Esophagus muscularis mucosa (tissue), 4 donors: ENCODE measurements at regions not wholly inside any gene's neighbourhood (a gene's known extent, or its start where the extent isn't known, plus 50 kb on each side); places are given as distances from the start of the nearest gene placed in this dataset.

Experiments
- DNase-seq: peaks from one replicate; pipeline ENCODE4 v3.0.0-alpha.2; 2017; ENCODE audit errors: extremely low spot score
- H3K27ac ChIP-seq, 4 donors: fragments of 200-600 bp; sonication (generic); replicated peaks in 1 of 4; 1 replicate in 3 of 4; 2 replicates in 1 of 4; pipeline ENCODE4 v1.5.1; 2016 to 2019; ENCODE audit warnings: mild to moderate bottlenecking in 1 of 4
- H3K27me3 ChIP-seq, 4 donors: fragments of 200-600 bp; sonication (generic); one replicate each; pipeline versions ENCODE4 v1.5.1 to v1.6.0; 2016 to 2019
- H3K36me3 ChIP-seq, 4 donors: fragments of 200-600 bp; sonication (generic); one replicate each; pipeline ENCODE4 v1.5.1; 2016 to 2019
- H3K4me1 ChIP-seq, 4 donors: fragments of 200-600 bp; sonication (generic); one replicate each; pipeline ENCODE4 v1.5.1; 2016 to 2019
- H3K4me3 ChIP-seq, 4 donors: fragments of 200-600 bp; sonication (generic); 1 replicate in 2 of 4; 2 replicates in 2 of 4; pipeline ENCODE4 v1.5.1; 2016 to 2019; ENCODE audit warnings: mild to moderate bottlenecking in 4 of 4, moderate library complexity in 1 of 4
- H3K9me3 ChIP-seq, 4 donors: fragments of 200-600 bp; sonication (generic); 1 replicate in 3 of 4; 2 replicates in 1 of 4; pipeline ENCODE4 v1.5.1; 2016 to 2019
- CTCF ChIP-seq, 3 experiments: fragments of 200-600 bp in 2 of 3; fragments of 450-650 bp in 1 of 3; sonication (generic) in 2 of 3; IDR thresholded peaks; one replicate each; pipeline ENCODE4 v1.5.1; 2017 to 2019; ENCODE audit warnings: antibody characterized with exemption in 3 of 3, mild to moderate bottlenecking in 2 of 3, moderate library complexity in 1 of 3
- EP300 ChIP-seq: sonication (generic); formaldehyde crosslinking; IDR thresholded peaks from one replicate; pipeline ENCODE4 v1.6.1; 2017; ENCODE audit warnings: antibody characterized with exemption
- POLR2A ChIP-seq: fragments of 450-650 bp; IDR thresholded peaks from one replicate; pipeline ENCODE4 v1.6.1; 2017; ENCODE audit warnings: antibody characterized with exemption, moderate library complexity, mild to moderate bottlenecking, low read depth
- POLR2AphosphoS5 ChIP-seq, 2 donors: sonication (generic); formaldehyde crosslinking; IDR thresholded peaks; one replicate each; pipeline ENCODE4 v1.6.1; 2017; ENCODE audit warnings: antibody characterized with exemption in 2 of 2
- WGBS: methylation state at CpG from one replicate; pipeline ENCODE4 v1.1.5; 2018; 5-methylcytosine and 5-hydroxymethylcytosine counted together
- intact Hi-C: fragments of 100-400 bp; cut with DNase I; formaldehyde crosslinking; loops from one replicate; pipeline ENCODE4 v1.15.1; 2023

- H3K9me3 ChIP-seq: no peaks in the 10 kb centered on the region
- no peak for TF ChIP-seq POLR2AphosphoS5 (IDR thresholded peaks at IDR 0.05)
- TF ChIP-seq POLR2A: no peak
- TF ChIP-seq CTCF (IDR thresholded peaks at IDR 0.05): no peak
- TF ChIP-seq EP300: no peak
- H3K36me3 ChIP-seq: no peaks in the 10 kb centered on the region
- 75% methylated on average over 3 of the region's 3 CpGs for WGBS
- no peaks in the 10 kb centered on the region for H3K27me3 ChIP-seq
- intact Hi-C loops: no loop called here
- no peak overlapping the region for H3K27ac ChIP-seq
- DNase-seq: no peak
- no peak overlapping the region for H3K4me3 ChIP-seq
- no peaks in the 10 kb centered on the region for H3K4me1 ChIP-seq
These were observed 142.9 kb downstream of the NR4A2 start for GRCh38 chr2:156189584-156189983.

GRCh38 chr2:156189143-156189542 is 143.4 kb downstream of the NR4A2 start:
- Histone ChIP-seq H3K9me3 (no peaks in the 10 kb centered on the region), H3K4me3 (no peak overlapping the region), H3K4me1 (no peaks in the 10 kb centered on the region), H3K36me3 (no peaks in the 10 kb centered on the region), H3K27ac (no peak overlapping the region), H3K27me3 (no peaks in the 10 kb centered on the region)
- DNase-seq: no peak
- 75% methylated on average over 6 of the region's 6 CpGs for WGBS
- intact Hi-C loops: no loop called here
- TF ChIP-seq POLR2A (no peak), POLR2AphosphoS5 (IDR thresholded peaks at IDR 0.05) (no peak), CTCF (IDR thresholded peaks at IDR 0.05) (no peak), EP300 (no peak)

- intact Hi-C loops: no loop called here
These were observed 150.4 kb downstream of the NR4A2 start for GRCh38 chr2:156182132-156182531.

GRCh38 chr2:156181208-156181607 is 151.3 kb downstream of the NR4A2 start:
- DNase-seq: no peak
- 53% methylated on average over 1 of the region's 1 CpG for WGBS
- H3K9me3 ChIP-seq: no peaks in the 10 kb centered on the region
- intact Hi-C loops: no loop called here
- no peak for TF ChIP-seq POLR2AphosphoS5 (IDR thresholded peaks at IDR 0.05)
- TF ChIP-seq POLR2A: no peak
- TF ChIP-seq CTCF (IDR thresholded peaks at IDR 0.05): no peak
- no peak for TF ChIP-seq EP300
- no peak overlapping the region for H3K4me3 ChIP-seq
- H3K4me1 ChIP-seq: no peaks in the 10 kb centered on the region
- no peaks in the 10 kb centered on the region for H3K36me3 ChIP-seq
- no peaks in the 10 kb centered on the region for H3K27me3 ChIP-seq
- H3K27ac ChIP-seq: no peak overlapping the region

More at GRCh38 chr2:156182132-156182531, 150.4 kb downstream of the NR4A2 start:
- DNase-seq: no peak
- no peak for TF ChIP-seq CTCF (IDR thresholded peaks at IDR 0.05)
- TF ChIP-seq EP300: no peak
- TF ChIP-seq POLR2AphosphoS5 (IDR thresholded peaks at IDR 0.05): no peak
- TF ChIP-seq POLR2A: no peak
- Histone ChIP-seq H3K4me3 (no peak overlapping the region), H3K9me3 (no peaks in the 10 kb centered on the region), H3K27me3 (no peaks in the 10 kb centered on the region), H3K36me3 (no peaks in the 10 kb centered on the region), H3K27ac (no peak overlapping the region), H3K4me1 (no peaks in the 10 kb centered on the region)
- 62% methylated on average over 2 of the region's 2 CpGs for WGBS

GRCh38 chr2:156177654-156178053 is 154.9 kb downstream of the NR4A2 start:
- no peaks in the 10 kb centered on the region for H3K27me3 ChIP-seq
- no peak for DNase-seq
- intact Hi-C loops: no loop called here
- no peak overlapping the region for H3K27ac ChIP-seq
- TF ChIP-seq EP300 (no peak), POLR2AphosphoS5 (IDR thresholded peaks at IDR 0.05) (no peak), POLR2A (no peak), CTCF (IDR thresholded peaks at IDR 0.05) (no peak)
- no peaks in the 10 kb centered on the region for H3K36me3 ChIP-seq
- H3K4me3 ChIP-seq: no peak overlapping the region
- 76% methylated on average over 3 of the region's 3 CpGs for WGBS
- H3K4me1 ChIP-seq: no peaks in the 10 kb centered on the region
- H3K9me3 ChIP-seq: no peaks in the 10 kb centered on the region
